Loucy (cell line): ENCODE measurements at regions not wholly inside any gene's neighbourhood (a gene's known extent, or its start where the extent isn't known, plus 50 kb on each side); places are given as distances from the start of the nearest gene placed in this dataset.

ENCODE experiments used
- H2AFZ ChIP-seq: fragments of 200-600 bp; sonication (generic); 2 replicates; pipeline ENCODE4 v1.6.0; 2016; ENCODE audit warnings: antibody characterized with exemption, mild to moderate bottlenecking, low read length, moderate library complexity
- H3F3A ChIP-seq: fragments of 200-600 bp; 2 replicates; pipeline ENCODE4 v1.6.0; 2016; ENCODE audit warnings: antibody characterized with exemption, low read depth, mild to moderate bottlenecking
- H3K27me3 ChIP-seq: fragments of 200-600 bp; sonication (generic); 2 replicates; pipeline ENCODE4 v1.6.1; 2014; ENCODE audit warnings: low read length, mild to moderate bottlenecking; ENCODE audit not compliant: insufficient read depth, poor library complexity, severe bottlenecking
- H3K36me3 ChIP-seq: fragments of 200-600 bp; sonication (generic); 2 replicates; pipeline ENCODE4 v1.6.1; 2016; ENCODE audit warnings: low read length; ENCODE audit not compliant: insufficient read depth
- H3K4me1 ChIP-seq: fragments of 200-600 bp; sonication (generic); 2 replicates; pipeline ENCODE4 v1.5.1; 2014; ENCODE audit warnings: low read length, mild to moderate bottlenecking; ENCODE audit not compliant: insufficient read depth, poor library complexity, severe bottlenecking
- H3K4me2 ChIP-seq: fragments of 200-600 bp; sonication (generic); 2 replicates; pipeline ENCODE4 v1.6.0; 2014; ENCODE audit warnings: antibody characterized with exemption, low read length, low read depth, mild to moderate bottlenecking; ENCODE audit not compliant: poor library complexity, severe bottlenecking
- H3K4me3 ChIP-seq: fragments of 200-600 bp; sonication (generic); 2 replicates; pipeline ENCODE4 v1.5.1; 2014; ENCODE audit warnings: low read length, mild to moderate bottlenecking, mixed read lengths; ENCODE audit not compliant: poor library complexity, severe bottlenecking
- H3K79me2 ChIP-seq: fragments of 200-600 bp; sonication (generic); 2 replicates; pipeline ENCODE4 v1.6.1; 2014; ENCODE audit warnings: low read length; ENCODE audit not compliant: insufficient read depth
- H3K9ac ChIP-seq: fragments of 200-600 bp; sonication (generic); 2 replicates; pipeline ENCODE4 v1.6.0; 2014; ENCODE audit warnings: mild to moderate bottlenecking, low read depth, low read length, moderate library complexity; ENCODE audit not compliant: poor library complexity, severe bottlenecking
- H3K9me2 ChIP-seq: fragments of 200-600 bp; sonication (generic); replicated peaks from 2 replicates; pipeline ENCODE4 v1.6.1; 2016; ENCODE audit warnings: low read depth, low read length, mixed read lengths
- H3K9me3 ChIP-seq: fragments of 200-600 bp; sonication (generic); 2 replicates; pipeline ENCODE4 v1.6.1; 2014; ENCODE audit warnings: mild to moderate bottlenecking, antibody characterized with exemption, low read length, low read depth; ENCODE audit not compliant: insufficient read depth
- H4K20me1 ChIP-seq: fragments of 200-600 bp; sonication (generic); 2 replicates; pipeline ENCODE4 v1.6.0; 2014; ENCODE audit warnings: antibody characterized with exemption, low read length, mild to moderate bottlenecking; ENCODE audit not compliant: insufficient read depth, poor library complexity, severe bottlenecking
- CTCF ChIP-seq: fragments of 200-600 bp; sonication (generic); conservative IDR thresholded peaks from 2 replicates; pipeline ENCODE4 v1.5.1; 2014; ENCODE audit warnings: mild to moderate bottlenecking, antibody characterized with exemption, low read length
- EZH2phosphoT487 ChIP-seq: fragments of 200-600 bp; IDR thresholded peaks from 2 replicates; pipeline ENCODE4 v1.6.1; 2018; ENCODE audit warnings: antibody characterized with exemption, mild to moderate bottlenecking, moderate library complexity, borderline replicate concordance

GRCh38 chr1:220992705-220993052 is 113.4 kb downstream of the HLX start:
- no peaks in the 10 kb centered on the region for H3K9me2 ChIP-seq
- H3K4me3 ChIP-seq, result no peak overlapping the region
- no peak overlapping the region for H3K9ac ChIP-seq
- H3K79me2 ChIP-seq, result no peaks in the 10 kb centered on the region
- TF ChIP-seq EZH2phosphoT487, result no peak
- no peak for TF ChIP-seq CTCF
- H4K20me1 ChIP-seq, result no peaks in the 10 kb centered on the region
- no peaks in the 10 kb centered on the region for H3K27me3 ChIP-seq
- no peaks in the 10 kb centered on the region for H3K36me3 ChIP-seq
- H3F3A ChIP-seq, result no peaks in the 10 kb centered on the region
- H3K4me1 ChIP-seq, result no peaks in the 10 kb centered on the region
- no peaks in the 10 kb centered on the region; the same call in 1 of the 2 replicates for H3K9me3 ChIP-seq
- no peak overlapping the region for H2AFZ ChIP-seq
- no peak overlapping the region for H3K4me2 ChIP-seq

- no peaks in the 10 kb centered on the region; the same call in 1 of the 2 replicates for H3K9me3 ChIP-seq
- no peaks in the 10 kb centered on the region for H3K9me2 ChIP-seq
- H3K4me2 ChIP-seq, result no peak overlapping the region
Observed at GRCh38 chr1:220994671-220995070, 115.4 kb downstream of the HLX start.

GRCh38 chr1:220997791-220998190 is 118.5 kb downstream of the HLX start:
- Histone ChIP-seq H3F3A (no peaks in the 10 kb centered on the region), H3K9ac (no peak overlapping the region), H3K36me3 (no peaks in the 10 kb centered on the region), H3K9me2 (no peaks in the 10 kb centered on the region), H2AFZ (no peak overlapping the region), H4K20me1 (no peaks in the 10 kb centered on the region), H3K4me2 (no peak overlapping the region), H3K79me2 (no peaks in the 10 kb centered on the region), H3K27me3 (no peaks in the 10 kb centered on the region), H3K4me3 (no peak overlapping the region), H3K9me3 (no peaks in the 10 kb centered on the region; the same call in 1 of the 2 replicates), H3K4me1 (no peaks in the 10 kb centered on the region)
- TF ChIP-seq EZH2phosphoT487, result no peak
- TF ChIP-seq CTCF, result no peak

More at GRCh38 chr1:220994671-220995070, 115.4 kb downstream of the HLX start:
- Histone ChIP-seq H3F3A (no peaks in the 10 kb centered on the region), H3K4me1 (no peaks in the 10 kb centered on the region), H2AFZ (no peak overlapping the region), H3K36me3 (no peaks in the 10 kb centered on the region), H3K9ac (no peak overlapping the region), H3K79me2 (no peaks in the 10 kb centered on the region), H4K20me1 (no peaks in the 10 kb centered on the region), H3K4me3 (no peak overlapping the region), H3K27me3 (no peaks in the 10 kb centered on the region)
- no peak for TF ChIP-seq CTCF
- no peak for TF ChIP-seq EZH2phosphoT487
